ENCODE measurements at regions not wholly inside any gene's neighbourhood (a gene's known extent, or its start where the extent isn't known, plus 50 kb on each side); places are given as distances from the start of the nearest gene placed in this dataset.
"Not testable (repeated sequence)": the region's sequence is repeated elsewhere in the genome, so short reads cannot be mapped to it uniquely, and the experiment has no call there.

- DNase-seq (ENCODE audit: low spot score) (no peak), ATAC-seq (no peak)
Measured at GRCh38 chr6:137401088-137401487, 93.1 kb downstream of the OLIG3 start.

- DNase-seq (ENCODE audit: low spot score), result no peak
- ATAC-seq, result no peak
Measured at GRCh38 chr6:137399881-137400443, 94.2 kb downstream of the OLIG3 start.

GRCh38 chr6:137395316-137395715 lies 98.9 kb downstream of the OLIG3 start:
- peak; percentile 37 for ATAC-seq

GRCh38 chr6:137391061-137391814 lies 103.0 kb downstream of the OLIG3 start:
- DNase-seq (ENCODE audit: low spot score) (no peak), ATAC-seq (no peak)

More at GRCh38 chr6:137395316-137395715, 98.9 kb downstream of the OLIG3 start:
- DNase-seq (ENCODE audit: low spot score), result no peak

GRCh38 chr6:137390334-137390733 lies 103.9 kb downstream of the OLIG3 start:
- DNase-seq (ENCODE audit: low spot score) (no peak), ATAC-seq (no peak)

GRCh38 chr6:137389150-137389704 lies 105.0 kb downstream of the OLIG3 start:
- DNase-seq (ENCODE audit: low spot score) (no peak), ATAC-seq (no peak)

GRCh38 chr6:137387096-137387764 lies 107.0 kb downstream of the OLIG3 start:
- DNase-seq (ENCODE audit: low spot score), result peak; percentile 77
- peak; percentile 98 for ATAC-seq

GRCh38 chr6:137383287-137383686 lies 110.9 kb downstream of the OLIG3 start:
- not testable (repeated sequence) for DNase-seq (ENCODE audit: low spot score); ATAC-seq

GRCh38 chr6:137378090-137378369 lies 116.2 kb downstream of the OLIG3 start:
- ATAC-seq, result peak; percentile 75
- no peak for DNase-seq (ENCODE audit: low spot score)

- no peak for ATAC-seq
- no peak for DNase-seq (ENCODE audit: low spot score)
Measured at GRCh38 chr6:137373296-137373695, 120.9 kb downstream of the OLIG3 start.

GRCh38 chr6:137372532-137372931 lies 121.7 kb downstream of the OLIG3 start:
- DNase-seq (ENCODE audit: low spot score), result no peak
- ATAC-seq, result no peak

GRCh38 chr6:137371634-137372016 lies 122.6 kb downstream of the OLIG3 start:
- ATAC-seq (peak; percentile 19), DNase-seq (ENCODE audit: low spot score) (no peak)

- ATAC-seq (peak; percentile 86), DNase-seq (ENCODE audit: low spot score) (no peak)
Measured at GRCh38 chr6:137370871-137371633, 123.1 kb downstream of the OLIG3 start.

GRCh38 chr6:137369136-137369535 lies 125.1 kb downstream of the OLIG3 start:
- ATAC-seq (no peak), DNase-seq (ENCODE audit: low spot score) (no peak)

- DNase-seq (ENCODE audit: low spot score), result no peak
- no peak for ATAC-seq
Measured at GRCh38 chr6:137365707-137366437, 128.3 kb downstream of the OLIG3 start.

GRCh38 chr6:137363805-137364138 lies 130.4 kb downstream of the OLIG3 start:
- ATAC-seq, result no peak

GRCh38 chr6:137362878-137363804 lies 131.1 kb downstream of the OLIG3 start:
- ATAC-seq, result no peak
- no peak for DNase-seq (ENCODE audit: low spot score)

More at GRCh38 chr6:137363805-137364138, 130.4 kb downstream of the OLIG3 start:
- no peak for DNase-seq (ENCODE audit: low spot score)

GRCh38 chr6:137361701-137362100 lies 132.5 kb downstream of the OLIG3 start:
- ATAC-seq, result no peak

GRCh38 chr6:137358273-137358672 lies 135.9 kb downstream of the OLIG3 start:
- ATAC-seq (no peak), DNase-seq (ENCODE audit: low spot score) (no peak)

More at GRCh38 chr6:137361701-137362100, 132.5 kb downstream of the OLIG3 start:
- DNase-seq (ENCODE audit: low spot score), result no peak

GRCh38 chr6:137357948-137358266 lies 136.3 kb downstream of the OLIG3 start:
- DNase-seq (ENCODE audit: low spot score) (no peak), ATAC-seq (no peak)

Measured in left lobe of liver (tissue), 2 donors.